ENCODE measurements at regions not wholly inside any gene's neighbourhood (a gene's known extent, or its start where the extent isn't known, plus 50 kb on each side); places are given as distances from the start of the nearest gene placed in this dataset.

- no peak overlapping the region for H3K27ac Mint-ChIP-seq (ENCODE audit: unreplicated experiment)
- BruUV-seq (replicated peaks), result no TSS peak
- peaks cover 9% of the 10 kb centered on the region for H3K9me3 Mint-ChIP-seq (ENCODE audit: low read depth, unreplicated experiment)
- no peaks in the 10 kb centered on the region for H3K36me3 Mint-ChIP-seq (ENCODE audit: insufficient read depth, unreplicated experiment)
- CTCF ChIA-PET, result no interaction called here
- no peaks in the 10 kb centered on the region for H3K4me1 Mint-ChIP-seq (ENCODE audit: low read depth, unreplicated experiment)
- intact Hi-C loops (cut with micrococcal nuclease; ENCODE audit: unreplicated experiment), result no loop called here
- H3K4me3 Mint-ChIP-seq (ENCODE audit: low read depth, unreplicated experiment), result no peak overlapping the region
- TF ChIP-seq CTCF (IDR thresholded peaks at IDR 0.05; ENCODE audit: unreplicated experiment), result no peak
- DNase-seq, result no peak
- H3K27me3 Mint-ChIP-seq (ENCODE audit: unreplicated experiment), result no peaks in the 10 kb centered on the region
Observed at GRCh38 chr3:6807967-6808588, 52.8 kb upstream of the GRM7 start.

DNA sequence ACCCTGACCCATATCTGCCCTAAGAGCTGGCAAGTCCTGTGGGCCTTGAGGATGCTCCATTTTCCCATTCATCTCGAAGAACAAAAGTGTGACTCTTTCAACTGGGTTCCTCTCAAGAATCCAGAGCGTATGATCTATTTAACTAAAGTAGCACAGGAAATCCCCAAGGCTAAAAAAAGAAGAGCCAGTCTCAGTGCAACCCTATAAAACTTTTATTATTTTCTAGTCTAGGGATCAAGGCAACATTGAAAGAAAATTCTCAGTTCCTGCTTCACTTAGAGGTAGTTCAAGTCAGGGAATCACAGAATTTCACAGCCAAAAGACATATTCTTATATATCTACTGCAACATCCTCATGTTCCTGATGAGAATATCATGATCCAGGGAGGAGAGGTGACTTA lies 51.6 kb upstream of the GRM7 start:
- Mint-ChIP-seq H3K36me3 (ENCODE audit: insufficient read depth, unreplicated experiment) (no peaks in the 10 kb centered on the region), H3K27me3 (ENCODE audit: unreplicated experiment) (no peaks in the 10 kb centered on the region), H3K4me3 (ENCODE audit: low read depth, unreplicated experiment) (no peak overlapping the region), H3K27ac (ENCODE audit: unreplicated experiment) (no peak overlapping the region), H3K9me3 (ENCODE audit: low read depth, unreplicated experiment) (peaks cover 9% of the 10 kb centered on the region), H3K4me1 (ENCODE audit: low read depth, unreplicated experiment) (no peaks in the 10 kb centered on the region)
- CTCF ChIA-PET, result no interaction called here
- DNase-seq, result no peak
- BruUV-seq (replicated peaks), result no TSS peak
- intact Hi-C loops (cut with micrococcal nuclease; ENCODE audit: unreplicated experiment), result no loop called here
- no peak for TF ChIP-seq CTCF (IDR thresholded peaks at IDR 0.05; ENCODE audit: unreplicated experiment)

Measured in Calu3 (cell line).